ENCODE measurements at regions not wholly inside any gene's neighbourhood (a gene's known extent, or its start where the extent isn't known, plus 50 kb on each side); places are given as distances from the start of the nearest gene placed in this dataset.

- 85 to 96% methylated on average over 1 of the region's 1 CpG for WGBS, 2 experiments
- H3K36me3 ChIP-seq (ENCODE audit: control insufficient read depth, insufficient read depth, low read length) = no peaks in the 10 kb centered on the region
Observed at GRCh38 chr9:88730780-88731179, 195.8 kb downstream of the NXNL2 start.

GRCh38 chr9:88732128-88732527, 197.2 kb downstream of the NXNL2 start:
- no peak overlapping the region for H3K27ac ChIP-seq (ENCODE audit: insufficient read depth, low read depth, low read length, poor library complexity, severe bottlenecking)
- H3K36me3 ChIP-seq (ENCODE audit: control insufficient read depth, insufficient read depth, low read length) = no peaks in the 10 kb centered on the region
- H3K27me3 ChIP-seq (ENCODE audit: control insufficient read depth, insufficient read depth, low read length, poor library complexity, severe bottlenecking) = no peaks in the 10 kb centered on the region
- H3K9me3 ChIP-seq (ENCODE audit: control insufficient read depth, low read length) = no peaks in the 10 kb centered on the region
- H3K4me1 ChIP-seq (ENCODE audit: control insufficient read depth, insufficient read depth, low read length) = peaks cover 4% of the 10 kb centered on the region
- no peak overlapping the region for H3K4me3 ChIP-seq (ENCODE audit: insufficient read depth, low read depth, low read length)
- 93 to 96% methylated on average over 4 of the region's 4 CpGs for WGBS, 2 experiments

More at GRCh38 chr9:88730780-88731179, 195.8 kb downstream of the NXNL2 start:
- no peaks in the 10 kb centered on the region for H3K27me3 ChIP-seq (ENCODE audit: control insufficient read depth, insufficient read depth, low read length, poor library complexity, severe bottlenecking)
- H3K27ac ChIP-seq (ENCODE audit: insufficient read depth, low read depth, low read length, poor library complexity, severe bottlenecking) = no peak overlapping the region
- no peaks in the 10 kb centered on the region for H3K9me3 ChIP-seq (ENCODE audit: control insufficient read depth, low read length)
- no peak overlapping the region for H3K4me3 ChIP-seq (ENCODE audit: insufficient read depth, low read depth, low read length)
- H3K4me1 ChIP-seq (ENCODE audit: control insufficient read depth, insufficient read depth, low read length) = peaks cover 4% of the 10 kb centered on the region

GRCh38 chr9:88733651-88734421, 198.9 kb downstream of the NXNL2 start:
- 84 to 92% methylated on average over 6 to 7 of the region's 8 CpGs for WGBS, 2 experiments
- Histone ChIP-seq H3K27ac (ENCODE audit: insufficient read depth, low read depth, low read length, poor library complexity, severe bottlenecking) (no peak overlapping the region), H3K4me3 (ENCODE audit: insufficient read depth, low read depth, low read length) (no peak overlapping the region)

GRCh38 chr9:88734527-88734926, 199.5 kb downstream of the NXNL2 start:
- Histone ChIP-seq H3K36me3 (ENCODE audit: control insufficient read depth, insufficient read depth, low read length) (no peaks in the 10 kb centered on the region), H3K9me3 (ENCODE audit: control insufficient read depth, low read length) (no peaks in the 10 kb centered on the region), H3K4me3 (ENCODE audit: insufficient read depth, low read depth, low read length) (no peak overlapping the region), H3K27me3 (ENCODE audit: control insufficient read depth, insufficient read depth, low read length, poor library complexity, severe bottlenecking) (no peaks in the 10 kb centered on the region), H3K4me1 (ENCODE audit: control insufficient read depth, insufficient read depth, low read length) (peaks cover 4% of the 10 kb centered on the region), H3K27ac (ENCODE audit: insufficient read depth, low read depth, low read length, poor library complexity, severe bottlenecking) (no peak overlapping the region)

More at GRCh38 chr9:88733651-88734421, 198.9 kb downstream of the NXNL2 start:
- peaks cover 4% of the 10 kb centered on the region for H3K4me1 ChIP-seq (ENCODE audit: control insufficient read depth, insufficient read depth, low read length)
- H3K9me3 ChIP-seq (ENCODE audit: control insufficient read depth, low read length) = no peaks in the 10 kb centered on the region
- no peaks in the 10 kb centered on the region for H3K27me3 ChIP-seq (ENCODE audit: control insufficient read depth, insufficient read depth, low read length, poor library complexity, severe bottlenecking)
- no peaks in the 10 kb centered on the region for H3K36me3 ChIP-seq (ENCODE audit: control insufficient read depth, insufficient read depth, low read length)

GRCh38 chr9:88736136-88736637, 201.2 kb downstream of the NXNL2 start:
- Histone ChIP-seq H3K9me3 (ENCODE audit: control insufficient read depth, low read length) (no peaks in the 10 kb centered on the region), H3K4me3 (ENCODE audit: insufficient read depth, low read depth, low read length) (no peak overlapping the region), H3K27ac (ENCODE audit: insufficient read depth, low read depth, low read length, poor library complexity, severe bottlenecking) (no peak overlapping the region), H3K36me3 (ENCODE audit: control insufficient read depth, insufficient read depth, low read length) (no peaks in the 10 kb centered on the region), H3K4me1 (ENCODE audit: control insufficient read depth, insufficient read depth, low read length) (peaks cover 4% of the 10 kb centered on the region), H3K27me3 (ENCODE audit: control insufficient read depth, insufficient read depth, low read length, poor library complexity, severe bottlenecking) (no peaks in the 10 kb centered on the region)
- WGBS, 2 experiments = 89 to 95% methylated on average over 1 of the region's 1 CpG

- no peaks in the 10 kb centered on the region for H3K9me3 ChIP-seq (ENCODE audit: control insufficient read depth, low read length)
- peaks cover 4% of the 10 kb centered on the region for H3K4me1 ChIP-seq (ENCODE audit: control insufficient read depth, insufficient read depth, low read length)
- WGBS, 2 experiments = 84 to 92% methylated on average over 4 of the region's 4 CpGs
- no peak overlapping the region for H3K4me3 ChIP-seq (ENCODE audit: insufficient read depth, low read depth, low read length)
- H3K27ac ChIP-seq (ENCODE audit: insufficient read depth, low read depth, low read length, poor library complexity, severe bottlenecking) = no peak overlapping the region
- H3K36me3 ChIP-seq (ENCODE audit: control insufficient read depth, insufficient read depth, low read length) = no peaks in the 10 kb centered on the region
- no peaks in the 10 kb centered on the region for H3K27me3 ChIP-seq (ENCODE audit: control insufficient read depth, insufficient read depth, low read length, poor library complexity, severe bottlenecking)
Observed at GRCh38 chr9:88737031-88737430, 202.1 kb downstream of the NXNL2 start.

GRCh38 chr9:88737876-88738275, 202.9 kb downstream of the NXNL2 start:
- 83 to 98% methylated on average over 8 to 9 of the region's 9 CpGs for WGBS, 2 experiments
- Histone ChIP-seq H3K27me3 (ENCODE audit: control insufficient read depth, insufficient read depth, low read length, poor library complexity, severe bottlenecking) (no peaks in the 10 kb centered on the region), H3K36me3 (ENCODE audit: control insufficient read depth, insufficient read depth, low read length) (no peaks in the 10 kb centered on the region), H3K4me1 (ENCODE audit: control insufficient read depth, insufficient read depth, low read length) (peaks cover 4% of the 10 kb centered on the region), H3K4me3 (ENCODE audit: insufficient read depth, low read depth, low read length) (no peak overlapping the region), H3K27ac (ENCODE audit: insufficient read depth, low read depth, low read length, poor library complexity, severe bottlenecking) (no peak overlapping the region), H3K9me3 (ENCODE audit: control insufficient read depth, low read length) (no peaks in the 10 kb centered on the region)

GRCh38 chr9:88738709-88739108, 203.7 kb downstream of the NXNL2 start:
- Histone ChIP-seq H3K27me3 (ENCODE audit: control insufficient read depth, insufficient read depth, low read length, poor library complexity, severe bottlenecking) (no peaks in the 10 kb centered on the region), H3K4me3 (ENCODE audit: insufficient read depth, low read depth, low read length) (no peak overlapping the region), H3K36me3 (ENCODE audit: control insufficient read depth, insufficient read depth, low read length) (no peaks in the 10 kb centered on the region), H3K4me1 (ENCODE audit: control insufficient read depth, insufficient read depth, low read length) (peaks cover 2% of the 10 kb centered on the region), H3K27ac (ENCODE audit: insufficient read depth, low read depth, low read length, poor library complexity, severe bottlenecking) (no peak overlapping the region), H3K9me3 (ENCODE audit: control insufficient read depth, low read length) (no peaks in the 10 kb centered on the region)
- 78 to 88% methylated on average over 3 of the region's 3 CpGs for WGBS, 2 experiments

- no peak overlapping the region for H3K4me3 ChIP-seq (ENCODE audit: insufficient read depth, low read depth, low read length)
- no peak overlapping the region for H3K27ac ChIP-seq (ENCODE audit: insufficient read depth, low read depth, low read length, poor library complexity, severe bottlenecking)
- H3K27me3 ChIP-seq (ENCODE audit: control insufficient read depth, insufficient read depth, low read length, poor library complexity, severe bottlenecking) = no peaks in the 10 kb centered on the region
- H3K36me3 ChIP-seq (ENCODE audit: control insufficient read depth, insufficient read depth, low read length) = no peaks in the 10 kb centered on the region
- no peaks in the 10 kb centered on the region for H3K9me3 ChIP-seq (ENCODE audit: control insufficient read depth, low read length)
- 82 to 90% methylated on average over 2 of the region's 2 CpGs for WGBS, 2 experiments
- H3K4me1 ChIP-seq (ENCODE audit: control insufficient read depth, insufficient read depth, low read length) = no peaks in the 10 kb centered on the region
Observed at GRCh38 chr9:88739373-88739772, 204.4 kb downstream of the NXNL2 start.

GRCh38 chr9:88740844-88741243, 205.9 kb downstream of the NXNL2 start:
- H3K27ac ChIP-seq (ENCODE audit: insufficient read depth, low read depth, low read length, poor library complexity, severe bottlenecking) = no peak overlapping the region
- H3K4me1 ChIP-seq (ENCODE audit: control insufficient read depth, insufficient read depth, low read length) = no peaks in the 10 kb centered on the region
- H3K4me3 ChIP-seq (ENCODE audit: insufficient read depth, low read depth, low read length) = no peak overlapping the region
- no peaks in the 10 kb centered on the region for H3K9me3 ChIP-seq (ENCODE audit: control insufficient read depth, low read length)
- H3K27me3 ChIP-seq (ENCODE audit: control insufficient read depth, insufficient read depth, low read length, poor library complexity, severe bottlenecking) = no peaks in the 10 kb centered on the region
- H3K36me3 ChIP-seq (ENCODE audit: control insufficient read depth, insufficient read depth, low read length) = no peaks in the 10 kb centered on the region
- 87 to 89% methylated on average over 7 of the region's 7 CpGs for WGBS, 2 experiments
